Stimulated activated CD8-positive, alpha-beta memory T cell treated with anti-CD3 and anti-CD28 coated beads, Interleukin-4, amount 100 ng/mL, for 4 hours (primary cell): ENCODE measurements at regions not wholly inside any gene's neighbourhood (a gene's known extent, or its start where the extent isn't known, plus 50 kb on each side); places are given as distances from the start of the nearest gene placed in this dataset.

Source experiments
- DNase-seq, 2 donors: peaks; one replicate each; pipeline ENCODE4 v3.0.0-alpha.2; 2020; ENCODE audit warnings: low read depth in 2 of 2, low spot score in 1 of 2

GRCh38 chr10:65313406-65313805 is 1612.4 kb upstream of the LRRTM3 start:
- no peak for DNase-seq

GRCh38 chr10:65314253-65314652 is 1611.6 kb upstream of the LRRTM3 start:
- DNase-seq = no peak

- DNase-seq = no peak
Measured at GRCh38 chr10:65319493-65319892, 1606.3 kb upstream of the LRRTM3 start.

GRCh38 chr10:65320236-65321026 is 1605.4 kb upstream of the LRRTM3 start:
- DNase-seq = no peak

GRCh38 chr10:65323802-65324201 is 1602.0 kb upstream of the LRRTM3 start:
- no peak for DNase-seq

GRCh38 chr10:65325913-65326312 is 1599.9 kb upstream of the LRRTM3 start:
- DNase-seq = no peak

- DNase-seq = no peak
Measured at GRCh38 chr10:65328486-65328885, 1597.3 kb upstream of the LRRTM3 start.

GRCh38 chr10:65335311-65335710 is 1590.5 kb upstream of the LRRTM3 start:
- DNase-seq = no peak

- no peak for DNase-seq
Measured at GRCh38 chr10:65340340-65340739, 1585.5 kb upstream of the LRRTM3 start.

GRCh38 chr10:65341323-65341925 is 1584.4 kb upstream of the LRRTM3 start:
- no peak for DNase-seq

GRCh38 chr10:65342245-65342644 is 1583.6 kb upstream of the LRRTM3 start:
- DNase-seq = no peak

GRCh38 chr10:65346466-65346865 is 1579.4 kb upstream of the LRRTM3 start:
- no peak for DNase-seq

- no peak for DNase-seq
Measured at GRCh38 chr10:65348637-65349036, 1577.2 kb upstream of the LRRTM3 start.

GRCh38 chr10:65350611-65351010 is 1575.2 kb upstream of the LRRTM3 start:
- no peak for DNase-seq

GRCh38 chr10:65355141-65355680 is 1570.6 kb upstream of the LRRTM3 start:
- no peak for DNase-seq

- DNase-seq = no peak
Measured at GRCh38 chr10:65358565-65358964, 1567.3 kb upstream of the LRRTM3 start.

GRCh38 chr10:65360497-65360896 is 1565.3 kb upstream of the LRRTM3 start:
- DNase-seq = no peak

GRCh38 chr10:65365878-65366277 is 1560.0 kb upstream of the LRRTM3 start:
- no peak for DNase-seq

GRCh38 chr10:65367706-65368105 is 1558.1 kb upstream of the LRRTM3 start:
- no peak for DNase-seq

- no peak for DNase-seq
Measured at GRCh38 chr10:65375528-65375927, 1550.3 kb upstream of the LRRTM3 start.

- DNase-seq = no peak
Measured at GRCh38 chr10:65377687-65378086, 1548.1 kb upstream of the LRRTM3 start.

- no peak for DNase-seq
Measured at GRCh38 chr10:65394502-65395297, 1531.1 kb upstream of the LRRTM3 start.
